Retina (tissue), 1 donor: ENCODE measurements at regions not wholly inside any gene's neighbourhood (a gene's known extent, or its start where the extent isn't known, plus 50 kb on each side); places are given as distances from the start of the nearest gene placed in this dataset.

ENCODE experiments used
- DNase-seq: peaks from one replicate; pipeline ENCODE4 v3.0.0-alpha.2; 2016

DNA sequence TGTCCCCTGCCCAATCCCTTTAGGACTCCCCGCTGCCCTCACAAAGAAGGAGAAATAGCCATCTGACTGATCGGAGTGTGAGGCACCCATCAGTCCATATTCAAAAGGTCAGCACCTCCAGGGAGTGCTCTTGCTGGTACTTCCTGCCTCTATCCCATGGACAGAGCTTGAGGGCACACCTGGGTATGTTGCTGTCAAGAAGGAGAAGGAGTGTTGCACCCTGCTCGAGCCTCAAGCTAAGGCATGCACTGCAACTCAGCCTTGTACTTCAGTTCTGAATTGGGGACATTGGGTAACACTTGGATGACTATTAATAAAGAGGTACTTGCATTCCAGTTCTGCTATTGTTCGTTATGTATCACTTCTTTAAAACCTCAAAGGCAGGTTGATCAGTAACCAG is 190.3 kb upstream of the ZC3H12A start:
- no peak for DNase-seq

DNA sequence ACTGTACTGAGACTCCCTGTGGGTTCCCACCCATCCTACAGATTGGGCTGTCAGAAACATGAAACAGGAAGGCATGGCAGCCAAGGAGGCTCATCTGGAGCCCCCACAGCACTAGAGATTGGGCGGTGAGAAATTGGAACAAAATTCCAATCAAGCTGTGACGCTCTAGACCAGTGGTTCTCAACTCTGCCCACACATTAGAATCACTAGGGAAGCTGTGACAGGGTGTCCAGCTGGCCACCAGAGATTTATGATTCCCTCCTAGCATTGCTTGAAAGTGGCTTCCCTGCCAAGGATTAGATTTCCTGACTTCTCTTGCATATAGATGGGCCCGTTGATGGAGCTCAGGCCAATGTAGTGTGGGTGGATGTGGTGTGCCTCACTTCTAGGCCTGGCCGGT is 187.5 kb upstream of the ZC3H12A start:
- DNase-seq, result no peak

DNA sequence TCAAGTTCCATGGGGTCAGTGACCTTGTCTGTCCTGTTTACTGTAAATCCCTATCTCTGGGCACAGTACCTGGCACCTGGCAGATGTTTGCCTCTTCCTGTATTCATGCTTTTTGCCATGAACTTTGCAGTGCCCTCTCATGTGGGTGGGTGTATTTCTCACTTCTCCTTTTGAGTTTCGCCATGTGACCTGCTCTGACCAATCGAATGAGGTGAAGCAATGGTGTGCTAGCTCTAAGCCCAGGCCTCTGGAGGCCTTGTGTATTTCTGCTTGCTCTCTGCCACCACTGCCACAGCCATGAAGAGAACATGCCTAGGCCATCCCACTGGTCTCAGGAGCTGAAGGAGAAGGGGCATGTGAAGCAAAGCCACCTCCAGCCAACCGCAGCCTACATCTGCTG is 185.5 kb upstream of the ZC3H12A start:
- DNase-seq, result no peak

- no peak for DNase-seq
Observed at GRCh38 chr1:37290718-37291117, 183.7 kb upstream of the ZC3H12A start.

GRCh38 chr1:37292789-37293188 is 181.6 kb upstream of the ZC3H12A start:
- DNase-seq, result no peak

DNA sequence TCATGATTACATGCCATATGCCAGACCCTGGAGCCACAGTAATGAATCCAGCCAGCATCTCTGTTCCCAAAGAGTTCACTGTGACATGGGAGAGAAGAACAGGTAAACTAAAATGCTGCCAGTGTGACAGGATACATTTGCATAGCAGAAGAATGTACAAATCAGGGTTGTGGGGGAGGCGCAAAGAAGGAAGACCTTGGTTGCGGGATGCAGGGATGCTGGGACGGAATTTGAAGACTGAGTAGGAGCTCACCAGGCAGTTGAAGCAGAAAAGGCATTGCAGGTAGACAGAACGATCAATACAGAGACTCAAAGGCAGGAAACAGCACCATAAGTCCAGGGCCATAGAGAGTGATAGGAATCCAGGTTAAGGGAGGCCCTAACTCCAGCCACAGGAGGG is 180.3 kb upstream of the ZC3H12A start:
- no peak for DNase-seq

DNA sequence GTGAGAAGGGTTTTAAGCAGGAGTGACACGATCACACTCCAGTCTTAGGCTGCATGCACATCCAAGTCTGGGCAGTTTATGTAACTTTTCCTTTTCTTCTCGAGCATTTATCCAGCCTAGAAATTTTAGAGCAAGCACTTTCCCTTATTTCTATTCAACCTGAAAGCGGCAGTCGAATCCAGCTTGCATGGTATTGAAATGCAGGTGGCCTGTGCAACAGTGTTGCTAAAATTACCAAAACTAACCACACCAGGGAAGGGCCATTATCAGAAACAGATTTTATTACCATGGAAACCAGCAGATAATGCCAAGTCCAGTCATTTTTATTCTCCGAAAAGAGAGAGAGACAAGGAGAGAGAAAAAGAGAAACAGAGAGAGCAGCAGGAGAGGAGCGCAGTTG is 179.9 kb upstream of the ZC3H12A start:
- DNase-seq, result no peak

DNA sequence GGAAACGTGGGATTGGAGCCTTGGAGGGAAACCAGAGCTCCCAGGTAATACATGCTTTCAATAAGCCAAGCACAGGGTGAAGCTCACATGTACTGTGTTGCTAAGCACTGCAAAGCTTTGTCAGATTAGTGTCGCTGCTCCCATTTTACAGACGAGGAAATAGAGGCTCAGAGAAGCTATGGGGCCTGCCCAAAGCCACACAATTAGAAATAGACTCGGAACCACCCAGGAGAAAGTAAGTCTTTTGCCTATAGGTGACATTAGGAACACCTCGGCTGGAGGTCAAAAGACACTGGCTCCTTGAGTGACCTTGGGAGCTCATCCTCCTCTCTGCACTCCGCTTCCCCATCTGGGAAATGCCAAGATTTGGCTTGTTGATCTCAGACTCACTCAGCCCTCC is 175.6 kb upstream of the ZC3H12A start:
- no peak for DNase-seq

DNA sequence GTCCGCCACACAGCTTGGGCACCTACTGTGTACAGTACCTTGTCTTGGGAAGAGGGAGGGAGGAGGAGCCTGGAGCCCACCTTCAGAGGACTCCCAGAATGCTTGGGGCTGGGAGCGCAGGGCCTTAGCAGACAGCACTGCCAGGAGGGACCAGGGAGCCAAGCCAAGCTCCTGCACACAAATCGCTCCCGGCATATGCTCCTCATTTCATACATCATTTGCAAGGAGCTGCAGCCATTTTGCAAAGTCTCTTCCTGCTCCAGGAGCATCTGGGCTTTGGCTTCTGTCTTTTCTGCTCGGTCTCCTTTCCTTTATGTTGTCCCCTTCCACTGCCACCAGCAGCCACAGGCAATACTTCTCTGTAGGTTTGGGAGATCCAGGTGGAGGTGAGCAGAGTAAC is 175.2 kb upstream of the ZC3H12A start:
- no peak for DNase-seq

GRCh38 chr1:37303884-37304574 is 170.4 kb upstream of the ZC3H12A start:
- no peak for DNase-seq

DNA sequence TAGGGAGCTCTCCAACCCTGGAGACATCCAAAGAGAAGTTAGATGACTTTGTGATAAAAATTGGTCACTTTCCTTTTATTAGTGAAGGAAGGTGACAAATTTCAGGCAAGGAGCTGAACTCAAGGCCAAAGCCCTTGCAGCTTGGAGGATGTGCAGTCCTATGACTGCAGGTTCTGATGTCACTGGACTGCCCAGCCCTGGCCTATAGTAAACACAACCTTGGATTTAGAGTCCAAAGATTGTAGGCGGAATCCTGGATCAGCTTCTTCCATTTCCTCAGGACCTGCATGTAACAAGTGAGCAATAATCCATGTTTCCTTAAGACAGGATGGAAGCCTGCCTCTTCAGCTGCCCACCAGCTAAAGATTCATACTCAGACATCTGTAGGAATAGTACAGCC is 169.3 kb upstream of the ZC3H12A start:
- DNase-seq, result no peak

GRCh38 chr1:37305841-37306240 is 168.5 kb upstream of the ZC3H12A start:
- no peak for DNase-seq

- DNase-seq, result no peak
Observed at GRCh38 chr1:37306461-37306860, 167.9 kb upstream of the ZC3H12A start.

- DNase-seq, result no peak
Observed at GRCh38 chr1:37306871-37307270, 167.5 kb upstream of the ZC3H12A start.

DNA sequence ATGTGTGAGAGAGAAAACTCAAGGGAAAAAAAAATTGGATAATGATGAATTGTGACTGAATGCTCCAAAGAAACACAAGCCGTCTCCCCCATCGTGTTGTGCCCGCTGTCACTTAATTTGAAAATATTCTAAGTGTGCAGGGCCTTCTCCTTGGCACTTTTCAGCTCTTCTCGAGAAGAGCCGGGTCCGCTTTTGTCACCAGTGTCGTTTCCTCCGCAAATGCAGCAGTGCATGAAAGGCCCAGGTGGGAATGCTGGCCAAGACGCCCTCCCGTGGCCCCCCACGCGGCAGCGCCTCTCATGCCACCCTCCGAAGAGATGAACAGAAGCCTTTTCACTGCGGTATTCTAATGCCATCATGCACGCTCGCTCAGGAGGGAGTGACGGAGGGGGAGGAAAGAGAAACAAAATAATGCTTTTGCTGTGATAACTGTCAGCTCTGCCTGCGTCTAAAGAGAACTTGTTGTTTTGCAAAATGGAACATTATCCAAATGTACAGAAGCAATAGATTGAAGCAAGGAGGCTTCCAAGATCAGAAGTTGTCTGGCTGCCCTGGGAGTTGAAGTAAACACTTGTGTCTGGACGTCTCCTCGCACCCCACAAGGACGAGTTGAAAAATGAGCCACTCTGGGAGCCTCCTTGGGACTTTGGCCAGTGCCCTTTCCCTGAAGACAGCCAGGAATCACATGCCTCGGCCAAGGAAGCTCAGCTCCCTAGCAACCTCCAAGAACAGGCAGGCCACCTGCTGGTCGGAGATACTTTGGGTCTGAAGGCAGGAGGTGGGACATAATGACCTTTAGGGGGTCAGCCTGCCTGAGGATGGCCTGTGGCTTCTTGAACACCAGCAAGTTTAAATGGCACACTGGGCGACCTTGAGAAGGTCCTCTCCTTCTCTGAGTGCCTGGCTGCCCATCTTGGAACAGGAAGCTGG is 166.1 kb upstream of the ZC3H12A start:
- DNase-seq, result no peak

GRCh38 chr1:37309574-37309973 is 164.8 kb upstream of the ZC3H12A start:
- DNase-seq, result no peak

DNA sequence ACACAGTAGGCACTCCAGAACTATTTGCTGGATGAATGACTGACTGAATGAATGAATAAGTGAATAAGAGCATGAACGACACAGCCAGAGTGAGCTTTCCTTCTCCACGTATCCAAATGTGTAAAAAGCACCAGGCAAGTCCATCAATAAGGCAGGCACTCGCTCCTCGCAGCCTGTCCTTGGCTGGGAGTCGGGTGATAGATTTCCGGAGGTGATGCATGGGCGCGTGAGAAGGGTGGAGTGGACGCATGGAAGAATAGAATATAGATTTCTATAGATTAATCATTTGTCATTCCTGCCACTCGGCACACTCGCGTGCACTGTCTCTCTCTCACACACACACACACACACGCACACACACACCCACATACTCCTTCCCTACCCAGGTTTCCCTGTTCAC is 164.3 kb upstream of the ZC3H12A start:
- no peak for DNase-seq

- no peak for DNase-seq
Observed at GRCh38 chr1:37315371-37315846, 159.0 kb upstream of the ZC3H12A start.

GRCh38 chr1:37317870-37318467 is 156.4 kb upstream of the ZC3H12A start:
- peak; percentile 66 for DNase-seq

GRCh38 chr1:37318490-37318889 is 155.9 kb upstream of the ZC3H12A start:
- DNase-seq, result no peak

GRCh38 chr1:37319284-37319683 is 155.1 kb upstream of the ZC3H12A start:
- DNase-seq, result no peak

DNA sequence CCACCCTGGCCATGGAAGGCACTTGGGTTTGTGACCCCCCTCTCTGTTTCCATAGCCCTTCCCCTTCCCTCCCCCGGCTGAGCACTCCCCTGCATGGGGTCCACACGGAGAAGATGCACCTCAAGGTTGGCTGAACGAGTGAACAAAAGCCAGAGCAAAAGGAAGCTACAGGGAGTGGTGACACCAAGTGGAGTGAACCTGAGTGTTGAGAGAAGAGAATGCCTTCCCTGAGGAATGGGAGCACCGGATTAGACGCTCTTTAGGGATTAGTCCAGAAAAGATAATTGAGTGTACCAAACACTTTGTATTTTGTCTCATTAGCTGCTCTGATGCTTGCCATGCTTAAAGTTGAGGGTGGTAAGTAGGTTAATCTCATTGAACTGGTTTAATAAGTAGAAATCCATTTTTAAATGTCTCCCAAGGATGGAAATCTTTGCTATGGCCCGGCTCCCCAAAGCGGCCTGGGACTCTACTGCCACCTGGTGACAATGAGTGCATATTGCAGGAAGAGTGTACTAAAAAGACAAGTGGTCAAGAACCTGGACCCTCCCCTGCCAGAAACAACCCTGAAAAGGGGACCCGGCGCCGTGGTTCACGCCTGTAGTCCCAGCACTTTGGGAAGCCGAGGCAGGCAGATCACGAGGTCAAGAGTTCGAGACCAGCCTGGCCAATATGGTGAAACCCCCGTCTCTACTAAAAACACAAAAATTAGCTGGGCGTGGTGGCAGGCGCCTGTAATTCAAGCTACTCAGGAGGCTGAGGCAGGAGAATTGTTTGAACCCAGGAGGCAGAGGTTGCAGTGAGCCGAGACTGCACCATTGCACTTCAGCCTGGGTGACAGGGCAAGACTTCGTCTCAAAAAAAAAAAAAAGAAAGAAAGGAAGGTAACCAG is 150.6 kb upstream of the ZC3H12A start:
- DNase-seq, result no peak

- DNase-seq, result no peak
Observed at GRCh38 chr1:37325010-37325409, 149.4 kb upstream of the ZC3H12A start.
